ENCODE measurements at regions not wholly inside any gene's neighbourhood (a gene's known extent, or its start where the extent isn't known, plus 50 kb on each side); places are given as distances from the start of the nearest gene placed in this dataset.

DNA sequence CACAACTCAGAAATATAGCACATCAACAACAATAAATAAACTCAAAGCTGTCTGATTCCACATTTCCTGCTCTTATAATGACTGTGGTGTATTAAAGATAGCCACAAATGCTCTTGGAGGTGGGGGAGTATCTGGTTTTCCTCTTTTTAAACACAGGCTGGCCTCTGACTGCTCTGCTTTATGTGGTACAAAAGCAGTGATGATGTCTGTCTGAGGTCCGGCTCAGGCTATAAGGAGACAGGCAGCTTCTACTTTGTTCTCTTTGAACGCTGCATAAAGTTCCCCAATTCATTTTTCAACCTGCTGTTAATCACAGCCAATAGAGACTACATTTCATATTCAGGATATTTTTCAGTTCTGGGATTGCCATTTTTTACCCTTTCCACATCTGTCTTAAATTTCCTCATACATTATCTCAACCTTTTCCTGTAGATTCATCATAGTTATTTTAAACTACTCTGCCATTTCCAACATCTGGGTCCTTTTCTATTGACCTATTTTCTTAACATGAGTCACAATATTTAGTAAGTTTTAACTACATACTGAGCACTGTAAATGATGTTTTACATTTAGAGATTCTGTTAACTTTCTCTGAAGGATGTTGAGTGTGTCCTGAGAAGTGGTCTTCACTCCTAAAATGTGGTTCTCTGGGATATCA, 64.9 kb downstream of the CRPPA start:
- H3K4me1 ChIP-seq (replicated peaks in 1 of 2; ENCODE audit: control insufficient read depth in 2 of 2, insufficient read depth in 2 of 2, low read length in 2 of 2) = no peaks in the 10 kb centered on the region; a peak in 1 of 5 replicates
- no peak overlapping the region for H2AFZ ChIP-seq (ENCODE audit: low read depth, low read length)
- H3K4me2 ChIP-seq (ENCODE audit: insufficient read depth, low read length) = no peak overlapping the region
- H3K9me1 ChIP-seq (ENCODE audit: control insufficient read depth, insufficient read depth, low read length) = no peaks in the 10 kb centered on the region
- ChIA-PET CTCF (ENCODE audit: low intra/inter-chr PET ratio) (no interaction called here), POLR2A (no interaction called here)
- TF ChIP-seq, protein P1, sequence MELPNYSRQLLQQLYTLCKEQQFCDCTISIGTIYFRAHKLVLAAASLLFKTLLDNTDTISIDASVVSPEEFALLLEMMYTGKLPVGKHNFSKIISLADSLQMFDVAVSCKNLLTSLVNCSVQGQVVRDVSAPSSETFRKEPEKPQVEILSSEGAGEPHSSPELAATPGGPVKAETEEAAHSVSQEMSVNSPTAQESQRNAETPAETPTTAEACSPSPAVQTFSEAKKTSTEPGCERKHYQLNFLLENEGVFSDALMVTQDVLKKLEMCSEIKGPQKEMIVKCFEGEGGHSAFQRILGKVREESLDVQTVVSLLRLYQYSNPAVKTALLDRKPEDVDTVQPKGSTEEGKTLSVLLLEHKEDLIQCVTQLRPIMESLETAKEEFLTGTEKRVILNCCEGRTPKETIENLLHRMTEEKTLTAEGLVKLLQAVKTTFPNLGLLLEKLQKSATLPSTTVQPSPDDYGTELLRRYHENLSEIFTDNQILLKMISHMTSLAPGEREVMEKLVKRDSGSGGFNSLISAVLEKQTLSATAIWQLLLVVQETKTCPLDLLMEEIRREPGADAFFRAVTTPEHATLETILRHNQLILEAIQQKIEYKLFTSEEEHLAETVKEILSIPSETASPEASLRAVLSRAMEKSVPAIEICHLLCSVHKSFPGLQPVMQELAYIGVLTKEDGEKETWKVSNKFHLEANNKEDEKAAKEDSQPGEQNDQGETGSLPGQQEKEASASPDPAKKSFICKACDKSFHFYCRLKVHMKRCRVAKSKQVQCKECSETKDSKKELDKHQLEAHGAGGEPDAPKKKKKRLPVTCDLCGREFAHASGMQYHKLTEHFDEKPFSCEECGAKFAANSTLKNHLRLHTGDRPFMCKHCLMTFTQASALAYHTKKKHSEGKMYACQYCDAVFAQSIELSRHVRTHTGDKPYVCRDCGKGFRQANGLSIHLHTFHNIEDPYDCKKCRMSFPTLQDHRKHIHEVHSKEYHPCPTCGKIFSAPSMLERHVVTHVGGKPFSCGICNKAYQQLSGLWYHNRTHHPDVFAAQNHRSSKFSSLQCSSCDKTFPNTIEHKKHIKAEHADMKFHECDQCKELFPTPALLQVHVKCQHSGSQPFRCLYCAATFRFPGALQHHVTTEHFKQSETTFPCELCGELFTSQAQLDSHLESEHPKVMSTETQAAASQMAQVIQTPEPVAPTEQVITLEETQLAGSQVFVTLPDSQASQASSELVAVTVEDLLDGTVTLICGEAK (IDR thresholded peaks at IDR 0.05) = peak; percentile 55; the same call in 1 of the 2 replicates
- TF ChIP-seq, protein P1 (CRISPR knock-in tag; IDR thresholded peaks at IDR 0.05) = no peak
- no peak for TF ChIP-seq ZFP36 (IDR thresholded peaks at IDR 0.05; ENCODE audit: low read depth, low read length, partially characterized antibody)
- TF ChIP-seq MEIS2 (IDR thresholded peaks at IDR 0.05; ENCODE audit: partially characterized antibody) = peak; percentile 19
- H3K79me2 ChIP-seq (ENCODE audit: control insufficient read depth, insufficient read depth, low read length) = no peaks in the 10 kb centered on the region
- peak overlapping the region; percentile 23; the same call in 1 of the 3 replicates for H3K27ac ChIP-seq (ENCODE audit: extremely low read depth, low read depth, low read length)
- peak; percentile 77 for ATAC-seq
- H3K9ac ChIP-seq (ENCODE audit: insufficient read depth in 1 of 2, low read depth in 2 of 2, low read length in 2 of 2) = no peak overlapping the region
- intact Hi-C loops (cut with micrococcal nuclease) (no loop called here), in situ Hi-C loops (cut with MboI) (no loop called here)
- H3K36me3 ChIP-seq (ENCODE audit: control insufficient read depth, insufficient read depth, low read length) = no peaks in the 10 kb centered on the region
- no peaks in the 10 kb centered on the region for H3K9me3 ChIP-seq (replicated peaks; ENCODE audit: control insufficient read depth, insufficient read depth, low read depth, low read length)
- WGBS (ENCODE audit: insufficient coverage, low coverage, missing lambda C conversion rate) = 24% methylated on average over 2 of the region's 2 CpGs
- H4K20me1 ChIP-seq (replicated peaks; ENCODE audit: control insufficient read depth, insufficient read depth, low read length) = no peaks in the 10 kb centered on the region
- no peak overlapping the region for H3K4me3 ChIP-seq
- DNase-seq (ENCODE audit: extremely low read depth in 1 of 4, low spot score in 3 of 4) = peak in 1 of 4 experiments; percentile 18
- H3K27me3 ChIP-seq (ENCODE audit: control insufficient read depth in 2 of 2, insufficient read depth in 2 of 2, low read length in 2 of 2) = no peaks in the 10 kb centered on the region
- no peak for FAIRE-seq
- no TSS peak for BruUV-seq (replicated peaks)
